Activated CD4-positive, CD25-positive, alpha-beta regulatory T cell treated with anti-CD3 and anti-CD28 coated beads, Interleukin-2, amount 50 U/mL, for 24 hours (primary cell): ENCODE measurements at regions not wholly inside any gene's neighbourhood (a gene's known extent, or its start where the extent isn't known, plus 50 kb on each side); places are given as distances from the start of the nearest gene placed in this dataset.

Experiments used
- ATAC-seq, 2 donors: fragments of 150-1000 bp; cut with Tn5 transposase; one replicate each; pipeline ENCODE4 v1.10.0; 2021; ENCODE audit warnings: mild to moderate bottlenecking in 1 of 2, moderate library complexity in 1 of 2

DNA sequence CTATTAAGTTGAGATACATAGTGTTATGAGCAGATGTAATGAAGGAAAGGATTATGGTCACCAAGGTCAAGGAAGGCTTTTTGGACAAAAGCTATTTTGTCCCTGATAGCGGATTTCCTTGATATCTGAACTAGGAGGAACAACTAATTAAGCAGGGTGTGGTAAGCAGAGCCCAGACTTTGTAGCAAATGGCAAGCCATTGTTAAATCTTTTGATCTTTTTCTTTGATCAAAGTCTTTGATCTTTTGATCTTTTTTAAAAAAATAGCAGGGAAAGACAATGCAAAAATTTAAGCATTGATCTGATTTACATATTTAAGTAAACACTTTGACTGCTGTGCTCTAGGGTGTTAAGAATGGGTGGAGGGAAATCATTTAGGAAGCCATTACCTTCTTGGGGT is 1242.0 kb downstream of the MAT2B start:
- no peak for ATAC-seq

DNA sequence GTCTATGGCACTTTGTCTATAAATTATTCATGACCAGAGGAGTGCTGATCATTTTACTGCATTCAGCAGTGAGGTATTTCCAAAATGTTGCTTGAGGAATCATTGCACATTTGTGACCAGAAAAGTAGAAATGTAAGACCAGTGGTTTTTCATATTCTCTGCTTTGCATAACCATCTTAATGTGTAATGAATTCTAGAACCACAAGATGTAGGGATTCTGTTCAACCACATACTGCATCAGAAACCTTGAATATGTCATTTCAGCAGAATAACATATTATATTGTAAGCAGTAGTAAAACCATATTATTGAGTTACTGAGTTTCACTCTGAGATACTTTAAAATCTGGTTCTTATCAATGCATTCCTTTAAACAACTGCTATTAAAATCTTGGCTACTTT is 1243.4 kb downstream of the MAT2B start:
- no peak for ATAC-seq

DNA sequence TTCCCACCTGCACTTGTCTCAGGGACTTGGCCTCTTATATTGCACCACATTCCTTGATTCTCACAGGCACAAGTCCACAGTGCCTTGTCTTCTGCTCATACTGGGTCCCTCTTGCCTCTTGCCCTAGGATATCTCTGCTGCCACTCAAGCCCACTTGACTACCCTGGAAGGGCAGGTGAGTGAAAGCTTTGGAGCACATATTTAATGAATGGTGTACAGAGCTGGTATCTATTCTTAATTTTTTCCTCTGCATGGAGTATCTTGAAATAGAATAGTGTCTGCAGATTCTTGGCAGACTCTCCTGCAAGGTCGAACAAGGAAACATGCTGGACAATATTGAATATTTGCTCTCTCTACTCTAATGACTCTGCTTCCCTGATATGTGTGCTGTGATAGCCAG is 1248.0 kb downstream of the MAT2B start:
- ATAC-seq, result no peak

DNA sequence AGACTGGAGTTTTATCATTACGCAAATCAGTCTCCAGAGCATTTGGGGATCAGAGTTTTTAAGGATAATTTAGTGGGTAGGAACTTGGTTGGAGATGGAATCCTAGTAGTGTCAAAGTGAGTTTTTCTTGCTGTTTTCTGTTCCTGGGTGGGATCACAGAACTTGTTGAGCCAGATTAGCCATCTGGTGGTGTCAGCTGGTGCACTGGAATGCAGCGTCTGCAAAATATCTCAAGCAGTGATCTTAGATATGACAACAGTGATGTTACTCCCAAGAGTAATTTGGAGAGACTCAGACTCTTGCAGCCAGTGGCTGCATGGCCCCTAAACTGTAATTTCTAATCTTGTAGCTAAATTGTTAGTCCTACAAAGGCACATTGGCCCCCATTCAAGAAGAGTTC is 1257.8 kb downstream of the MAT2B start:
- ATAC-seq, result no peak

DNA sequence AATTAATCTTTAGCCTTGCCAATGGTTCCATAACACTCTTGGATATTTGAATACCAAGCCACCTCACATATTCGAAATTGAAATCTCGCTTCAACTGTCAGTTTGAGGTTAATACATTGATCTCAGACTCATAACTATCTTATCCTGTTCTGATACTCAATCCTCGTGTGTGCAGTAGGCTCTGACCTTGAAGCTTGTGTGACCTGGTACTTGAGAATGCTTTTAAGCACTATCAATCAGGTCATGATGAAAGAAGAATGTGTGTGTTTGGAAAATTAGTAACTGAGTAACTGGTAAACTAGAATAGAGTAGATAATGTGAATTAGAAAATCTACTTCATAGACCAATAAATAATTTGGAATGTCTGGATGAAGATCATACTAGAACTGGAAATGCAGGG is 1266.7 kb downstream of the MAT2B start:
- no peak for ATAC-seq

DNA sequence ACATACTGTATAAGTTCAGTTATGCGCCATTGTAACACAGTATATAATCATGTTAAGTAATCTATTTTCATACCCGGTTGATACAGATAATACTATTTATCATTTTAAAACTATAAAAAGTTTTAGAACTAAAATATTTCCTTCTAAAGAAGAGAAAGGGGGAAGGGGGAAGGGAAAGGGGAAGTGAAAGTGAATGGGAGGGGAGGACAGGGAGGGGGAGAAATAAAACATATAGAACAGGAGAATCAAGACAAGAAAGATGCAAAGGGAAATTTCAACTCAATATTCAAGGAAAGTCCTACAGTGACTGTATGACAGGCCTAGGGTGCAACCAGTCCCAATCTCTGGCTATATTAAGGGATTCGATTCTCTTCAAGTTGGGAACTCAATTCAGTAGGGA is 1278.8 kb downstream of the MAT2B start:
- no peak for ATAC-seq

DNA sequence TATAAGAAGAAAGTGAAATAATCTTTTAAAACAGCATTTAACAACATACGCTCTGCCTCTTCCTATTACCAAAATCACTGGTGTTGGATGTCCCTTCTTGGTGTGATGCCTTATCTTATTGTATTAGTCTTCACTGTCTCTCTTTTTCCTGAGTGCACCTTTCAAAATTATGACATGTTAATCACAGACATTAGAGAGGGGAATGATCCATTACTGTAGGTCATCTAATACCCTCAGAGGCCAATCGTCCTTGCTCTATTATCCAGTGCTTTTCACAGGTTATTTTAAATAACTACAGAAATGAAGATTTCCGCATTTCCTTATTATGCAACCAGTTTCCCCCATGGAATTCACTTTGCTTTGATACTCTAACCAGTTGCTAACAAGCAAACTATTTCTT is 1292.7 kb downstream of the MAT2B start:
- no peak for ATAC-seq

DNA sequence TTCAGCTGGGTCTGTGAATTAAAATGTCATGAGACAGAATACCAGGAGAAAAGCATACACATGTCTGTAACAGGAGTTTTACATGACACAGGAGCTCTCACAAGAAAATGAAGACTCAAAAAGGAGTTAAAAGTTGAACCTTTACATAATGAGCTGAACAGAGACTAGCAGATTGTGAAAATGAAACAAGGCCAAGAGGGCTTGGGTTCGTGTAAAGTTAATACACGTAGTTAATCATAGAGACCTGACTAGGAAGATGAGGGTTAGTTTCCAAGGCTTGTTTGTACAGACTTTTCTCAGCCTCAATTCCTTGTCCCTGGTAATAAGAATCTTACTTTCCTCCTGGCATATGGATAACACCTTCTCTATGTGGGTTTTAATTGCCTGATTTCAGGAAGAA is 1294.0 kb downstream of the MAT2B start:
- ATAC-seq, result no peak

DNA sequence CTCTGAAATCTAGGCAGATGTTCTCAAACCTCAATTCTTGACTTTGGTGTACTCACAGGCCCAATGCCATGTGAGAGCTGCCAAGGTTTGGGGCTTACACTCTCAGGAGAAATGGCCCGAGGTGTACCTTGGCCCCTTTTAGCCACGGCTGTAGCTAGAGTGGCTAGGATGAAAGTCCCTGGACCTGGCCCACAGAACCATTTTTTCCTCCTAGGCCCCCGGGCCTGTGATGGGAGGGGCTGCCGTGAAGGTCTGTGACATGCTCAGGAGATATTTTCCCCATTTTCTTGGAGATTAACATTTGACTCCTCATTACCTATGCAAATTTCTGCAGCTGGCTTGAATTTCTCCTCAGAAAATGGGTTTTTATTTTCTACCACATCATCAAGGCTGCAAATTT is 1296.5 kb downstream of the MAT2B start:
- no peak for ATAC-seq

DNA sequence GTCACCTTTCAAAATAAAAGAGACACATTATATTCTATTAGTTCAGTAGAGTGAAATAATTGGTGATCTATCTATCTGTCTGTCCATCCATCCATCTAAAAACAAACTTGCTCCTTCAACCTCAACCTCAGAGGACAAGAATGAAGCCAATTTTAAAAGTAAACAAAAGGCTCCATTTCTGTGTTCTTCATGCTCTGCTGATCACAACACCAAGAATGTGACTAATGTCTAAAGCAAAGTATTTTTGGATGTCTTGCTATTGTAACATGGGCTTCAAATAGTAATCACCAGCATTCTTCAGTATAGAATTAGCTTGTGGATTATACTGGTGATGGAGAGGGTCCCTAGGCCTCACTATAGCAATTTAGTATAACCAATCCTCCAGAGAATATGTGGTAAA is 1304.4 kb downstream of the MAT2B start:
- ATAC-seq, result no peak

DNA sequence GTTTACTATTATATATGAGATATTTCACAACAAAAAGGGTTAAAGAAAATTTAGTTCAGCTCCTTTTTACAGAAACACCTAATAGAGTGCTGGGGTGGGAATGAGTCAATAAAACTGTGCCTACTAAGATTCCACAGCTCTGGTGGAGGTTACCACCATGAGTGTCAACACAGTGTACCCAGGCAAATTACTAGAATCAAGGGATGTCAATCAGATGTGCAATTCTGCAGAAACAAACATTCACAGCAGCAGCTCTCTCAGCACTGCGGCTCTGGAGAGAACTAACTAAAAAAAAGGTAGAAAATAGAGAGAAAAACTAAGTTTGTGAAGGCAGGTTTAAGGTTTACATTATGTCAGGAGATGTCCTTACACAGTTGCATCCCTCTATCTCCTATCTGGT is 1313.0 kb downstream of the MAT2B start:
- ATAC-seq, result no peak

DNA sequence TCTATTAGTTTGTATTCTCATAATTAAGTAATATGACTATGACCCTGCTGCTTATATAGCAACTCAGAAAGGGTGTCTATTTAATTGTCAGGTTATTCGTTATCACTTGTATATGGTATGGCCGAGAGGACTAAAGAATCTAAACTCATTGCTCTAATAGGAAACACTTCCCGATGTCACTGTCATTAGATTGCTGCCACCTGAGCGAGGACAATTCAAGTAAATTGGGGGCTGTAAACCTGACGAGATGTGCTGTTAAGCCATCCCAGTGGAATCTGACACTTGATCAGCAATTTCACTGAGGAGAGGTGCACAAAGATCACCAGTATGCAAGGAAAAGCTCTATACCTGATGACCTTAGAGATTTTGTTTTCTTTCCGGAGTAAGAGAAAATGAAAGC is 1319.3 kb downstream of the MAT2B start:
- no peak for ATAC-seq

DNA sequence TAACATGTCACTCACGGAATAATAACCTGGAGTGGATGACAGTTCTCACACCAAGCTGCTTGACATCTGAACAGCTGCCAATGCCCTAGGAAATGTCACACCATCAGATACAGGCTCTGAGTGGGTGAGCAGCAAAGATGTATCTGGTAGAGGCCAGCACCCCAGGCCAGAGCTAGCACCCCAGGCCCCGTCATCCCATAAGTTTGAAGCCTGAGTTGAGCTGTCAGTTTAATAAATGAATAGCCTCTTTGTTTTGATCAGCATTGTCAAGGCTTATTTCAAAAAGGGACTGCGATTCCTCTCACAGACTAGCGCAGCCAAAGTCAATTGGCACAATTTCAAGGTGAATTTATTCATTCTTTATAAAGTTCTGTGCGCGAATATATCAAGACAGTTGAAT is 1327.1 kb downstream of the MAT2B start:
- ATAC-seq, result no peak

DNA sequence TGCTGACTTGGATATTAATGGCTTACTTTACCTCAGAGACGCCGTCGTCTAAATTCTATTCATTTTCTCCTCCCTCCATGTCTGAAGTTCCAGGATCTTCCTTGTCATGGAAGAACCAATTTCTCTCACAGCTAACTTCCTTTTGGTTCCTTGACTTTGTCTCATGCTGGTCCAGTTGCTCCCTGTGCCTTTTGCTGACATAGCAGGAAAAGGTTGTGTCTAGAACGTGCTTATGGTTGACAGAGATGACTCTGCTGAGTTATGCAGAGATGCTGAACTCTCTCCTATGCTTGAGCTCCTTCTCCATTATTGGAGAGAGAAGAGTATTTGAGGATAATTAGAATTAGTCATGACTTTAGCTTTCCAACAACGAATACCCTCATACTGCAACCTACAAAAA is 1338.9 kb downstream of the MAT2B start:
- no peak for ATAC-seq

DNA sequence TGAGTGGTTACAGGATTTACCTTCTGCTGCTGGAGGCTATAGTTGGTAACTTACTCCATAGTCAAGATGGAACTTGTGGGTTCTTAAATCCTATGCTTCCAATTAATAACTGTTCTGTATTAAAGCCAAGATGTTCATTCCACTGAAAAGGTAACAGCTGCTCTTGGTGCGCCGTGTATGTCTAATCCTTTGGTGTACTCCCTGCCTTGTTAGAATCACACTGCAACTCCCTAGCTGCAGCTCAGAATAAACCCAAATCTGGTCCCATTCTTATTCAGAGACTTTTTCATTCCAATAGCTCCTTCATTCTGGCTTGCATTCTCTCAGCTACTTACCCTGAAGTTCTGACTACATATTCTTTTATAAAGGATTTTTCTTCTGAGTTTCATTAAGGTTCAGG is 1355.5 kb downstream of the MAT2B start:
- ATAC-seq, result no peak

DNA sequence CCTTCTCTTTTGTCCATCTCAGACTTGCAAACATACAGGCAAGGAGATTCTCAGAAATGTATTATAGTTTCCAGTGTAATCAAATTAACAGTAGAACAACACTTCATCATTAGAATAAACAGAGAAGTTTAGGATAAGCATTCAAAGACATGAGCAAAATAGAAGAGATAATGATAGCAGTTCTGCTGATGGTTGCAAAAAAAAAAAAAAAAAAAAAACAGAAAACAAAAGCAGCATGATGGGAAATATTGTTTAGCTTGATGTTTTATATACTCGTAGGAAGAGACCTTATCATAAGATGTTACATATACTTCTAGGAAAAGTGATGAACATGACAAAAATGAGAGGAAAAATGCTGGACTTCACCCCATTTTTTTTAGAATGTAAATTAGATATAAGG is 1356.2 kb downstream of the MAT2B start:
- no peak for ATAC-seq

DNA sequence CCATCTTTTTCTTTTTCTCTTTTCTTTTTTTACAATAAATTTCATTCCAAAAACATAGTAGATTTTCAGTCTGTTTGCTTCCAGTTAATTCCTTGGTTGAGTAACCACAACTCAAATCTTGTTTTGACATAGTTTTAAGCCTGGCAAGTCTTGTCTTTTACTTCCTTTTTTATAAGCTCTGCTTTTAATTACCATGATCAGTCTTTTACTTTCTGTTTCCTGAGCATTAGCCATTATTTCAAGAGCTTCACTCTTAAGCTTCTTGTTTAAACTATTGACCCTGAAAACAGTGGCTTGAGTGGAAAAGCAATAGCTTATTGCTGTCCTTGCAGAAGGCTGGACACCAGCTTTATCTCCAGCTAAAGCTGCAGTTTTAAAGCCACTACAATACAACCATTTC is 1363.3 kb downstream of the MAT2B start:
- ATAC-seq, result no peak

DNA sequence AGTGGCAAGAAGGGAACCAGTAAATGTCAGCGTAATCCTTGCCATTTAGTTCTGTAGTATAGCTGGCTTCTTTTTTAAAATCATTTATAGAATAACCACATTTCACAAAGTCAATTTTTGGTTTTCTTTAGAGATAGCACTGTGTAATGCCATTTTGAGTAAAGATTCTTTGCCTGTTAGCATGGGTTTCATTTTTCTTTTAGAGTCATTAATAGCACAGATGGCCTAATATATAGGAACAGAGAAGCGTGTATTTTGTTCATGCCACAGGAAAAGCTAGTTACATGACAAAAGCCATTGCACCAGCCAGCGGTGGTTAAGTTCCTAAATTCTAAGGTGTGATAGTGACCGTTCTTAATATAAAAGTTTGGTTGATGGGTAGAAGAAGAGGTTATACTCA is 1363.9 kb downstream of the MAT2B start:
- no peak for ATAC-seq

DNA sequence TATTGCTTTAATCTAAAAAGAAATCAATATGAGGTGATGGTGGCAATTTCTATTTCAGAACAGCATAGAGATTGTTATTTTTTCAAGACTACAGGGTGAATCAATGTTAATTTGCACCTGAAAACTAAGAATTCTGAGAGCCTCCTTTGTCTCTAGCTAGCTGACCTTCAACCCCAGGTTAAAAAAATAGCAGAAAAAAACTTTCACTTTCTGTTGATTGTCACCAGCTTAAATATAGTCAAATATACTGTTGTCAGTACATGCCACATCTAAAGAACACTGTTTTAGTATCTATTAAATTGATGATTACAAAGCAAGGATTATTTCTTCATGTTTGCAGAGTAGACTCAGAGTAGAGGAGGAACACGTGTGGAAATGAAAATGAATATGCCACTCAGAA is 1371.4 kb downstream of the MAT2B start:
- ATAC-seq, result no peak

DNA sequence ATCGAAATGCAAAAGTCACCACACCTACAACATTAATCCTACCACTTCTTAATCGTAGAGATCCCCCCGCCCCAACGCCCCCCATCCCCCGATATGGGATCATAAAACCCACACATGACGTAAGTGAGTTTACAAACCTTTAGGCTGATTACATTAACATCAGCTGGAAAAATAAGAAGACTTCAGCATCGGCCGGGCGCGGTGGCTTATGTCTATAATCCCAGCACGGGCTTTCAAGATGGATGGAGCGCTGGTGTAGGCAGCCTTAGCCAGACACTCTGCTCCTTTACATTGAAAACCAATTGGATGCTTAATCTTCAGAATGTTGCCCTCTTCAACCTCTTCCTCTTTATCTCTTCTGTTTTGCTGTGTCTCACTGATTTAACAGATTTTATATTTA is 1376.0 kb downstream of the MAT2B start:
- no peak for ATAC-seq

DNA sequence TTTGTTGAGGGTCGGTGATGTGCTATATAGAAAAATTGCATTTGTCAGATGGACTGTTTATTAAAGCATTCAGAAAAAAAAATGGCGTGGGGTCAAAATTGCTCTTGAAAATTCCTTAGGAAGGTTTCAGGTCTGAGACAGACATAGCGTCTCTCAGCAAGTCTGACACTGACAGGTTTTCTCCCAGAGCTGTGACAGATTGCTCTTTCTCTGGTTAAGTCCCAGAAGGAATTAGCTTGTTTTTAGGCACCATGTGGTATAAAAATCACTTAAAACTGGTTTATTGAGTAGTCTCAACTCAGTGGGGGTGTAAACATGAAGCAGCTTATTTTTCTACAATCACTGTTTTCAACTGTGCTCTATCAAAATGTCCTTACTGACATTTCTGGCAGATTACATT is 1379.8 kb downstream of the MAT2B start:
- no peak for ATAC-seq

DNA sequence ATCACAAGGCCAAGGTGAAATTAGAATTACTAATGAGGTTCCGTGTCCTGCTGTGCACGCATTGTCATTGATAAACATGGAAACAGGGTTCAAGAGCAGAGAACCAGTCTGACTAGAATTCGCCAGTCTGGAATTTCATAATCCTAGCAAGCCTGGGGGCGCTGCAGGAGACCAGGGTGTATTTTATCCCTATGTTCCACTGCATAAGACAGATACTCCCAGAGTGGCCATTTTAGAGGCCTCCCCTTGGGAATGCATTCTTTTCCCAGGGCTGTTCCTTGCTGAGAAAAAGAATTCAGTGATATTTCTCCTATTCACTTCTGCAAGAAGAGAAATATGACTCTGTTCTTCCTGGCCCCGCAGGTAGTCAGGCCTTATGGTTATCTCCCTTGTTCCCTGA is 1387.7 kb downstream of the MAT2B start:
- no peak for ATAC-seq

DNA sequence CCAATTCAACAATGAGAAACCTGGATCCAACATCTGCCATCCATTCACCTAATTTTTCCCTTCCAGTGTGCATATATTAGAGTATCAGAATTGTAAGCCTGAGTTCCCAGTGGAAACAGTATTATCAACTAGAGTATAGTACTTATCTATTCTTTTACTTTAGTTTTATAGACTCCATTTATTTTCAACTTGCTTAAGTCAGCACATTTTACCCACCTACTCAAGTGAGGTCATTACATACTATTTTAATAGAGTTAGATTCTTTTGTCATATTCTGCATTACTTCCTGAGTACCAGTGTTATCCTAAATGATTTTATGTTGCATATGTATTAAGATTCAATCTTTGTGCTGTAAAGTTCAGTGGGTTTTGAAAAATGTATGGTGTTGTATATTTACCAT is 1393.3 kb downstream of the MAT2B start:
- ATAC-seq, result no peak

DNA sequence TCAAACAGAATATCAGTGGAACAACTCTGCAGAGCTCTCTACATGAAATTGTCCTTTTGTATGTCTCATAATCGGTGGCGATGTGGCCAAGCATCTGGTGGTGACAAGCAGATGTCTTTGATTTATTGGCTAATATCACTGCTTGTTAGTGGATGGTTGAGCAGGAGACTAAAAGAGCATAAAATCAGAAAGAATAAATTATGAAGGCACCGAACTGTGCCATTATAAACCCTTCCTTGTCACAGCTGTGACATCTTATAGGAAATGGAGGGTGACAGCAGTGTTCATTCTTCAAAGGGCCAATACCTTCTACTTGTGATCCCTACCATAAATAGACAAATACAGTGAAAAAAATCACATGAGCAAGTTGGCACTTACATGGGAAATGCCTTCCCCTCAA is 1404.3 kb downstream of the MAT2B start:
- ATAC-seq, result no peak

DNA sequence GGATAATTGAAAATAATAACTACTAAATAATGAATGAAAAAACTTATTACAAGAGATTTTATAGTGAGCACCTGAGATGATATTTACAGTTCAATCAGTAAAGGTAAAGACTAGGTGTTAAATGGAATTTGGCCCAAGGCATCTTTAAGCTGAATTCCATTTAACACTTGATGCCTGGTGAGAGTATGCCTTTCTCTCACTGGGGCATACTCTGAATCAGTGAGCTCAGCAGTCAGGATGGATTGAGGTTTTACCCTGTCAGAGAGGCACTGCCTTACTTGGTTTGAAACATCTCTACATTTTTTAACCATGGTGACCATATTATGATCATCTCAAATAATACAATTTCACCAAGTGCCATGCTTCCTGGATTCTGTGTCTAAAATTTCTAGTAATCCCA is 1416.3 kb downstream of the MAT2B start:
- ATAC-seq, result no peak

DNA sequence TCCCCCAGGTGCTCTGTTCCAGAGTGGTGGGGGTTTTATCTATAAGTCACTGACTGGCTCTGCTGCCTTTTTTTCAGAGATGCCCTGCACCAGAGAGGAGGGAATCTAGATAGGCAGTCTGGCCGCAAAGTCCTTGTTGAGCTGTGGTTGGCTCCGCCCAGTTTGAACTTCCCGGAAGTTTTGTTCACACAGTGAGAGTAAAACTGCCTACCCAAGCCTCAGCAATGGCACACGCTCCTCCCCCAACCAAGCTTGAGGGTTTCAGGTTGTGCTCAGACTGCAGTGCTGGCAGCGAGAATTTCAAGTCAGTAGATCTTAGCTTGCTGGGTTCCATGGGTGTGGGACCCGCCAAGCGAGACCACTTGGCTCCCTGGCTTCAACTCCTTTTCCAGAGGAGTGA is 1428.6 kb downstream of the MAT2B start:
- ATAC-seq, result no peak
